Inferior parietal cortex (tissue), 1 donor: ENCODE measurements at regions not wholly inside any gene's neighbourhood (a gene's known extent, or its start where the extent isn't known, plus 50 kb on each side); places are given as distances from the start of the nearest gene placed in this dataset.

Experiments
- DNase-seq: peaks from one replicate; pipeline ENCODE4 v3.0.0-alpha.2; 2016; ENCODE audit errors: extremely low spot score

DNA sequence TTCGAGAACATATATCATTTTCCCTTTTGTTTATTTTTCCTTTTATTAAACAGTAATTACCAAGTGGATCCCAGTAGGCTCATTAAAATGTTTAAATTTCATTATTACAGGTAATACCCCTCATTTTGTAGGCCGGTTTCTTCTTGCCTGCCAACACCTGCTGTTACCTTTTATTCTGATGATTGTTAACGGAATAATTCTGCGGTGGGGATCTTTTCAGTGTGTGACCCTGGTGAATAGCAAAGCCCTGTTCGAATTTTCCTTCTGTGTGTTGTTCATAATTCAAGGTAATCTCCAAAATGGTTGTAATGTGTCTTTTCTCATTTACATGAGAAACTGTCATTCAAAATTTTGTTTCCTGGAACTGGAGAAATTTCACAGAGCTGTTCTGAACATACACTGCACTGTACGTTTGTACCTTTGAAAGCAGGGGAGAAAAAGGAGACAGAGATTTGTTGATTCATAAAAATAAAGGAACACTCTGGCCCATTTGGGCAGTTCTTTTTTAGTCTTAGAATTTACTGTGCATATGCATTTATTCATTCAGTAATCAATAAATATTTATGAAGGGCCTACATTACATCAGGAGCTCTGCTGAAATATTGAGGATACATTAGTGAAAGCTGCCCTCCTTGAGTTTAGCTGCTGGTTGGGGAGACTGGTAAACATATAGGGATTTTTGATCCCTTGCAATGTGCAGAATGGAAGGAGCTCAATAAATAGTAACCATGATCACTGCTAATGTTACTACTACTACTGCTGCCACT is 502.0 kb downstream of the QKI start:
- no peak for DNase-seq

DNA sequence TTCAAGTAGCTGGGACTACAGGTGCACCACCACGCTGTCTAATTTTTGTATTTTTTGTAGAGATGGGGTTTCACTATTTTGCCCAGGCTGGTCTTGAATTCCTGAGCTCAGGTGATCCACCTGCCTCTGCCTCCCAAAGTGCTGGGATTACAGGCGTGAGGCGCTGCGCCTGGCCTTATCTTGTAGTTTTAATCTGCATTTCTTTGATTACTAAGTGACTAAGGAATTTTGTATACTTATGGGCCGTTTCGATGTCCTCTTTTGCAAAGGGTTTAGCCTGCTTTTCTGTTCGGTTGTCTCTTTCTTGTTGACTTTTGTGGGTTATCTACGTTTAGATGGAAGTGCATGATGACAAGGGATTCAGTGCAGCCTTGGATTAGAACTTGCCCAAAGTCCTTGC is 500.6 kb downstream of the QKI start:
- no peak for DNase-seq

DNA sequence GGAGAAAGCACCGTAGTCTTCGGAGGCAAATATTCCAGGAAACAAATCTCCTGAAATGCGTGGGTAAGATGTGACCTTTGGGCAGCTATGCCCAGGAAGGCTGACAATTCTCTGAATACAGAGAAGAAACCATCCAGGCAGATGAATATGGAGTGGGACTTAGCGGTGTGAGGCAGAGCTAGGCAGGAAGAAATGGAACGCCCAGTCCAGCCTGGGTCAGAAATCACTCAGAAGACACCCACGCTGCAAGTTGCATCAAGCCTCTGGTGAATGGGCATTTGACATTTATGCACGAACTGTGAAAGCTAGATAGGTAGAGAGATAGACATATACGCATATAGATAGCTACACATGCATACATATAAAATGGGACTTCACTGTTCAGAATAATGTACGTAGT is 498.5 kb downstream of the QKI start:
- DNase-seq, result no peak

DNA sequence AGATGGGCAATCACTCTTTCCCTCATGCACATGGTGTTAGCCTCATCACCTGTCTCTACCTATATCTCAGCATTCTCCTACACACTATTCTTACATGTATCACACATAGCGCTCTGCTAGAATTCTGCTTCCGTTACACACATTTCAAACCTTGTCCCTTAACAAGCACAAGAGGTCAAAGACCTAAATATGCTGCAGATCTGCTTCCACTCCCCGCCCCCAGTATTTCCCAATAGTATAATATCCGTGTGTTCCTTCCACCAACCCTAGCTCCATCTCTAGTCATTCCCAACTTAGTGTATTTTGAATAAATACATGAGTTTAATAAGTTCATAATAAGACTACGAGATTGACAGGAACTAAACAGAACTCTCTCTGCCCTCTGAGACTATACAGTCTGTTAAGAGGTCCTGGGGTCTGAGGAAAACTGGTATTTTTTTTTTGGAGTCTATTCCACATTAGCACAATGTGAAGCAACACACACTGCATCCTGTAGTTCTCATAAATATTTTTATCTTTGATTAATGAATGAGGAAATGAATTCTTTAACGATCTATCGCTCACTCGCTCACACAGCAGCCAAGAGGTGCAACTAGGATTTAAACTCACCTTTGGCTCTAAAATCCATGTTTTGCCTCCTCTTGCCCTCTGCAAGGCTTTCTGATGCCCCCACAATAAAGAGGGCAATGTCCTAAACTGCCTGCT is 491.6 kb downstream of the QKI start:
- DNase-seq, result no peak

DNA sequence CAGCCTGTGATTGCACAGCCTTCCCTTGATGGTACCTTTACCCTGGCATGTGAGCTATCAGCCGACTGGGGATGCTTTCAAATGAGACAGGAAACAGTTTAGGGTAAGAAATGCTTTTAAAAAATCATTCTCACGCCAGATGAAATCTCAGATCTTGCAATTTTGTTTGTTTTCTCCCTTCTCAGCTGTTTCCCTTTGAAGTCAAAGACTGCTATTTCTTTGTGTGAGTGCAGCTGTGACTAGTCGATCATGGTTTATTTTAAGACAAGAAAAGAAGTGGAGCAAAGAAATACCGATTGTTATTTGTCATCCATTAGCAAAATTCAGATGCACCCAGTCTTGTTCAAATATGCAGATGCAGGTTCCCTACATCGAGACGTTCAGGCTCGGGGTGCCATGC is 489.7 kb downstream of the QKI start:
- DNase-seq, result no peak

DNA sequence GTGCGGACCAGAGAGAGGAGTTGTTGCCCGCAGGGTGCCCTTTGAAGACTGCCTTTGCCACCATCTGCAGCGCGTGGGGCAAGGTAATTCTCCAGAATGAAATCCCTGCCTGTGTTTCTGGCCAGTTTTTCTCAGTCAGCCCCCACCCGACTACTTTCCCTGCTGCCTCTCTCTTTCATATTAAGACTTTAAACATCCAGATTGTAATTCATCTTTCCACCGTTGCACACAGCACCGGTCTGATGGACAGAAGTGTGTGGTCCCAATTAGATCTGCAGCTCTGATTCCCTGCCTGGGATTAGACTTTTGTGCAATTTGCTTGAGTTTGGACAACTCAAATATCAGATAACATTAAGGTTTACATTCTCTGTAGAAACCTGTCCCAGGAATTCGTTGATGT is 489.0 kb downstream of the QKI start:
- no peak for DNase-seq

DNA sequence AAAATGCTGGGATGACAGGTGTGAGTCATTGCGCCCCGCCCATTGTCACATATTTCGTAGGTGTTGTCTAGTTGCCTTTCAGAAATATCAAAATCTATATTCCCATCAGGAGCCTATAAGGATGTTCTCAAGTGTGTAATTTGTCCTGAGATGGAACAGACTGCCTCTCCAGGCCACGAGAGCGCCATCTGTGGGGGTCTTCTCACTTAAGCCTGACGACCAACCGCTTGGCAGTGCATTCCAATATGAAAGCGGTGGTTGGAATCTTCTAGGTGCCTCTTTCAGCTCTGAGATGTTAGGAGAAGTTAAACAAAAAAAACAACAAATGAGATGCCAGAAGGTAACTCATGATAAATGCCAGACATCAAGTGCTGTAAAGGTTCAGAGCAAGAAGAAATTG is 488.5 kb downstream of the QKI start:
- no peak for DNase-seq

DNA sequence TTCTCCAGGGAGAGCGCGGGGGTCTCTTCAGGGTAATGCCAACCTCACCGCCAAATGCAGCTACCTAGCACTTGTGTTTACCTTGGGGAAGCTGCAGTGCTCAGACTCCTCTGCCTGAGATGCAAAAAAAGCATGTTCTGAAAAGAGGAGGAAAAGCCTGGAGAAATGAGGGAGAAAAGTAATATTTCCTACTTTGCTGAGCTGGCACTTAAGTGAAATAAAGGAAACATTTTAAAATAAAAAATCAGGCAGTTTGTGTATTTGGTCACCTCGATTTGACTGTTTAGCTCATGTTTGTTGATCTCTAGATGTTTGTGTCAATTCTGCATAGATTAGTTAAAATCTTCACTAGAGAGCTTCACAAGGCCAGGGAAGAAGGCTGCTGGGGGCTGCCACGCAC is 487.2 kb downstream of the QKI start:
- no peak for DNase-seq

DNA sequence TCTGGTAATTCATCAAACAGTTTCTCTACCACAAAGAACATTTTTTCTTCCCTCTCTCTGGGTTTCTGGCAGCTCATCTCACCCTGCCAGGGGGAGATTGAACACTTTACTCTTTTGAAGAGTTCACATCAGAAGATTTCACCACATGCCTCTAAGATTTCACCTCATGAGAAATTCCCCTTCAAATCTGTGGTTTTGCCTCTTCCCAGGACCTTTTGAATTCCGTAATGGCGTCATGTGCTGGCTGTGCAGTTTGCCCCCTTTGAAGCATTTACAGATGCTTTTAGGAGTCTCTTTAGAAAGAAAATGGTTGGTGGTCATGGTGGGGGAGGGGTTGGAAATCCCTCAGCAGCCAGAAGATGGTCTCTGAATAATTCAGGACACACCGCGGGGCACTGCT is 486.1 kb downstream of the QKI start:
- DNase-seq, result no peak

DNA sequence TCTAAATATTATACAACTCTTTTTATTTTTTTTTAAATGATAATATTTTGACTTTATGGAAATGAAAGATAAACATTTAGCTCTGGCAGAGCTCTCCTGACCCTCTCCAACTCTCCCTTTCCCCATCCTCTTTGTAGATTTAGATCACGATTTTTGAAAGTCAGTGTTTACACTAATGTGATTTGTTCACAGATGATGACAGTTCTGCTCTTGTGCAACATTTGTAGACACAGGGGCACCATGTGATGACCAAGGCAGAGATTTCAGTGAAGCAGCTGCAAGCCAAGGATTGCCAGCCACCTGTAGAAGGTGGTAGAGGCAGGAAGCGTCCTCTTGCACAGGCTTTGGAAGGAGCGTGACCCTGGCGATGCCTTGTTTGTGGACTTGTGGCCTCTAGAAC is 483.2 kb downstream of the QKI start:
- no peak for DNase-seq

DNA sequence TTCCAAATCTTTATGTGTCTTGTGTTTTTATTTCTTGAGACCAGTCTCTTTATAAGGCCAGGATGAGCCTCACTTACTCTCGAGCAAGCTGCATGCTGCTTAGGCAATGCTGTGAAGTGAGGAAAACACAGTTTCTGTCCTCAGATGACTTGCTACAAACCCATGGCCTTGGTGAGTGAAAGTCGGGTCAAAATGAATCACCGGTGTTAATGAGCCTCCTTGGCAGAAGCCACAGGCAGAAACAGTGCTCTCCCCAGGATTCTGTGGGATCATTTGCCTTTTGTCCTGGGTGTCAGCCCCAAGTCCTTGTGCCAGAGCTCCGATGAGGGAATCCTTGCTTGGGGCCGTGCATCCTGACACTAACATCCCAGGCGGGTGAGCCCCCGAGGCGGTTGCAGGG is 482.5 kb downstream of the QKI start:
- DNase-seq, result no peak

DNA sequence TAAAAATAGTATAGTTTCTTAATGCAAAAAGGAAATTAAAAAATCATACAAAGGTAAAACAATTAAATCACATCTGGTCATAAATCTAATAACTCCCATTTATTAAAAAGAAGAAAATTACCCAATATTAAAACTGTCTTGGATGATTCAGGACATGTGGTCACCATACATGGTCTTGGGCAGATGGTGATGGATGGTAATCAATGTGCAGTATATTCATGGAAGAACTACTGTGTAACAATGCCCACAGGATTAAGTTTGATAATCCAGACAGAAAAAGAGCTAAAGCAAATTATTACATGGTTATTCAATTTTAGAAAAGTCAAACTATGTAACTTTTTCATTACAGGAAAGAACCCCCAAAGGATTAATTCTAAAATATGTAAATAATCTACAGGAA is 480.6 kb downstream of the QKI start:
- no peak for DNase-seq

DNA sequence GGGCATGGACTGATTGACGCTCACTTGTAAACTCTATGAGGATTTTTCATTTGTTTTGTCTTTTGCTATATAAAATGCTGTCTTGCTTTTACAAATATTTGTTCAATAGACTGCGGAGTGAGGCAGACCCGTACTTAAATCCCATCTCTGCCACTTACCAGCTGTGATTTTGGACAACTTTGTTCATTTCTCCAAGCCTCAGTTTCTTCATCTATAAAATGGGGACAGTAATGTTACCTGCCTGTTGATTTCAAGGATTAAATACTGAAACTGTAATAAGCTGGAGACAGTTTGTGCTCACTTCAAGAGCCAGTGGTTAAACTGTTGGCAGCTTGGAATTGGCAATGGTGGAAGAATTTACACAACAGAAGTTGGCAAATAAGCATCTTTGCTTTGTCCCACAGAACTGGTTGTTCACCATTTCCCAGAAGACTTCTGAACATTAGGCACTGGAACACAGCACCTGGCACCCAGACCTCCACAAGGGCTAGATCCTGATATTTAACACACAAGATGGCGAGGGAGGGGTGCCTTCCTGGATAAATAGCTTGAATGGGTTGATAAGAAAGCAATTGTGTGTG is 479.2 kb downstream of the QKI start:
- no peak for DNase-seq

DNA sequence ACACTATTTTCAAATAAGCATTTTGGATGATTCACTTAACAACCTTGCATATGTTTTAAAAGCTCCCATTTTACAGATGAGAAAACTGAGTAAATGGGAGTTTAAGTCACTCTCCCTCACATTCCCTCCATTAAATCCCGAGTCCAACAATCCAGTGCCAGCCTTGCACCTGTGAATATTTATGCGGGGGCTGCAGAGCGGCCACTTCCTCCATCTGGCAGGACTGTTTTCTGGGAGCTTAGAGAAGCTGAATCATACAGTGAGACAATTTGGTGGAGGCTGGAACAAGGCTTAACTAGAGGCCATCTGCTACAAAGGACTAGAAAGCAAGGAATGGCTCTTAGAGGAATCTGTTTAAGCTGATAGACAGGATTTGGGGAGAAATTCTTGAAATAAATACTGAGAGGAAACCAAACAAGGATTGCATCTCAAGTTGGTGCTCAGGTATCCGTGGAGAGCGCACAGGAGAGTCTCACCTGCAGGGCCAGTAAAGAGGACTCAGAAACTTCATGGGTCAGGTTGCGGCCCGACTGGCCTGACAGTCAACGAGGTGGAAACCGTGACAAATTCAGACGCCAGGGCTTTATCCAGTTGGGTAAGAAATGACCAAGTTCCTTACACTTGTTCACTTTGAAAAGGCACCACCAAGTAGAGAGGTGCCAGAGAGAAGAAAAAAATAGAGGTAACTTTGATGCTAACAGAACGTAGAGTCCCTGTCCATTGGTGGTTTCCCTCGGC is 478.5 kb downstream of the QKI start:
- DNase-seq, result peak; percentile 30

DNA sequence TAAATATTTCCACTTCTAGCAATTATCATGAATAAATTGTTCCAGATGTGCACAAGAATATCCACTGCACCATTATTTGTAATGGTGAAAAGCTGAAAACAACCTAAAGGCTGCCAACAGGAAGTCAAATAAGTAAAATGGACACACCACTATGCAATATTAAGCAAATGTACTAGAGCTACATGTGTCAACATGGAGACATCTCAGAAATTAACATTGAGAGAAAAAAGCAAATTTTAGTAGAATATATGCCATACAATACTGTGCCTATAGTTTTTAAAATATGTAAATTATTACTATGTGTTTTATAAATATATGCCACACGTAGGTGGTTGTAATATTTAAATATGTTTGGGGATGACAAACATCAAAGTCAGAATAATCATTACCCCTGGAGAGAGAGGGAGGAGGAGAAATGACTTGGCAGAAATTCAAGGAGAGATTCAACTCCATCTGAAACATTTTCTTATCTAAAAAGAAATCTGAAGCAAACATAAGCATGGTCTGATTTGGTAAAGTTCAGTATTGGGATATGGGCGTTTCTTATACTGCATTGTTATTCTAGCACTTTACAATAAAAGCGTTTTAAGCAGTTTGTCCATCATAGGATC is 475.5 kb downstream of the QKI start:
- no peak for DNase-seq

DNA sequence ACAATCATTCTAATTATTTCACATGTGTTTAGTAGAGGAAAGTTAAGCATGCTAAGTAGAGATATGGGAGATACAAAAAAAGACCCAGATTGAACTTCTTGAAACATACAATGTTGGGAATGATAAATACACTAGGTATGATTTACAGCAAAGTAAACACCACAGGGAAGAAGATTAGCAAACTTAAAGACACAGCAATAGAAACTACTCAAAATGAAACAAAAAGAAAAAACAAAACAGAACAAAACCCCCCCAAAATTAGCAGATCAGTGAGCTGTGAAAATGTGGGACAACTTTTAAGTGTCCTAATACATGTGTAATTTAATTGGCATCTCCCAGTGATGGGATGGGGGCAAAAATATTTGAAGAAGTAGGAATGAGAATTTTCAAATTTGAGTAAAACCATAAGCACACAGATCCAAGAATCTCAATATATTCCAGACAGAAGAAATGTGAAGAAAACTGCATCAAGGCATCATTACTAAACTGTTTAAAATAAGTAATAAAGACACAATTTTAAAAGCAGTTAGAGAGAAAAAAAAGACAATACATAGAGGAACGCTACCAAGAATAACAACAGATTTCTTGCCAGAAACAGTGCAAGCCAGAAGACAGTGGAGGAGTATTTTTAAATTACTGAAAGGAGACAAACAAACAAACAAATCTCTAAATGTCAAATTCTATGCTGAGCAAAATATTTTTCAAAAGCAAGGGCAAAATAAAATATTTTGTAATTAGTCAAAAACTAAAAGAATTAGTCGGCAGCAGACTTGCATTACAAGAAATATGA is 473.7 kb downstream of the QKI start:
- no peak for DNase-seq

DNA sequence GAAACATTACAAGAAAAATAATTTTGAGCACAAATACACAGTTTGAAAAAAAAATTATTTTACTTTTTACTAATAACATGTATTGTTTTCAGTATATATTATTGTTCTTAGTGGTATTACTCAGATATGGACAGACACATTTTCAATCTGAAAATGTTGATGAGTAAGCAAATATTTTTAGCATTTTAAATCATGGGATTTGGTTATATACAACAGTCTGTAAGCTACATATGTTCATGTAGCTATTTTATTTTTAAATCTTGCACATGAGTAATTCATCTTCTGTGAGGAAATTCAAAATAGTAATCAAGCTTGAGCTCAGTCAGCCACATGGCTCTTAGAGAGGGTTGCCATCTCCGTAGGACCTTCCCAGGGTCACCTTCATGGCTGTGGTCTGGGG is 471.9 kb downstream of the QKI start:
- DNase-seq, result no peak

DNA sequence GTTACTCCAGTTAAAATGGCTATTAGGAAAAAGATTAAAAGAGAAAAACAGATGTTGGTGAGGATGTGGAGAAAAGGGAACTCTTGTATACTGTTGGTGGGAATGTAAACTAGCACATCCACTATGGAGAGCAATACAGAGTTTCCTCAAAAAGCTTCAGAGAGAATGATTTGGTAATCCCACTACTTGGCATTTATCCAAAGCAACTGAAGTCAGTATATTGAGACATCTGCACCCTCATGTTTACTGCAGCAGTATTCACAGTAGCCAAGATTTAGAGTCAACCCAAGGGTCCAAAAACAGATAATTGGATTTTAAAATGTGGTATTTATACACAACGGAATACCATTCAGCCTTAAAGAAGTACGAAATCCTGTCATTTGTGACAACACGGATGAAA is 469.5 kb downstream of the QKI start:
- DNase-seq, result no peak

DNA sequence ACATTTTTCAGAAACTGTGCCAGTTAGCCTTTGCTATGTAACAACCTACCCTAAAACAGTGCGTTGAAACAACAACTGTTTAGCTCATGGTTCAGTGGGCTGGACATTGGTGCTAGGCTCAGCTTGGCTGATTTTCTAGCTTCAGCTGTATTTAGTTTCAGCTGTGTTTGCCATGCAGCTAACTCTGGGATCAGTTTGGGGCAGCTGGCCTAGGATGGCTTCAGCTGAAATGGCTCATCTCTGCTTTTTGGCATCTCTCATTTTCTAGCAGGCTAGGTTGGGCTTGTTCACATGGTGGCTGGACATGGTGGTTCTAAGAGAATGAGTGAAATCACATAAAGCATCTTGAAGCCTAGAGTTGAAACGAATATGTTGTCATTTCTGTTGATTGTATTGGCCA is 464.2 kb downstream of the QKI start:
- DNase-seq, result no peak

DNA sequence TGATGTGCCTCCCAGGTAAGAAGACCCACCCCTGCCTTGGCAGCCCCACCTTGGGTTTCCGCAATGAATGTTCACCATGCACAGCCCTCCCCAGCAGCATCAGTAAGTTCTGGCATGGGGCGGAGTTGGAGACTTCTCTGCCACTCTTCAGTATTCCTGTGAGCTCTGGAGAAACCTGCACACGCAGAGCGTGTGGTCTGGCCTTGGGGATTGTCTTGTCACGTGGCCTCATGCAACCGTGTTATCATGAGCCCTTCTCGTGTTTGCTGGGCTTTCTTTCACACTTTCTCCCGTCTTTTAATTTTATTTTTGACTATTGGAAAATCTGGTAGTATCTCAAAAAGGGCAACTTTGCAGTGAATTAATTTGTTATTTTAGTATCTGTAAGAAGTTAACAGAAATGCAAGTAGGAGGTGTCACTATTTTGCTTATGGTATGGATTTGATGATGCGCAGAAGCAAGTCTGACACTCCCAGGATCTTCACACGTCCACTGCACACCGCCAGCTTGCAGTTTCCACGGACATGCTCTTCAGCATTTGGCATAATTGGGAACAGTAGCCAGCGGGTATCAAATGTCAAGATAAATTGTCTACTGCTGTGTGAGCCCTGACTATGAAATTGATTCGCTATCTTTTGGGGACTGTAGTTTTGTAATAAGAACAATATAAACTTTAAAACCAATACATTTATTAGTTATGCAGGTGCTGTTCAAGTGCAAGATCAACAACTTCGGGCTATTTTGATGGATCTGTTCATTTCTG is 463.5 kb downstream of the QKI start:
- DNase-seq, result no peak

DNA sequence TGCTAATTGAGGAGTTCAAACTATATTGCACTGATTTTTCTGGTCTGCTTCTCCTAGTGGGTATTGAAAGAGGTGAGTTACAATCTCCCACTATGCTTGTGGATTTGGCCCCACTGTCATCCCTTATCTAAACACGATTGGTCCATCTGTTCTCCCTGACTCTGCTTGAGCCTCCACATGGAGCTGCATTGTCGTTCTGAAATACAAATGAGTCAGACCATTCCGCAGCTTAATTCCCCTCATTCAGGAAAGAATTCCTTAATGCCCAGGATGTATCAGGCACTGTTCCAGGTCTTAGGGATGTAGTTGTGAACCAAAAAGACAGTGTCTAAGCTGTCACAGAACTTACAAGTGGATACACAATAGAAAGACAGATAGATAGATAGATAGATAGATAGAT is 461.9 kb downstream of the QKI start:
- no peak for DNase-seq
